RWPE2 (cell line): ENCODE measurements at regions not wholly inside any gene's neighbourhood (a gene's known extent, or its start where the extent isn't known, plus 50 kb on each side); places are given as distances from the start of the nearest gene placed in this dataset.
"Not testable (repeated sequence)": the region's sequence is repeated elsewhere in the genome, so short reads cannot be mapped to it uniquely, and the experiment has no call there.

ENCODE experiments used
- ATAC-seq: fragments of 200-7000 bp; cut with Tn5 transposase; 3 replicates; pipeline ENCODE4 v1.9.1; 2021; ENCODE audit warnings: low read depth
- DNase-seq: peaks from one replicate; pipeline ENCODE4 v3.0.0-alpha.2; 2020; ENCODE audit warnings: low spot score
- H3K27ac ChIP-seq: fragments of 450-650 bp; 2 replicates; pipeline ENCODE4 v1.5.1; 2017; ENCODE audit warnings: mild to moderate bottlenecking; ENCODE audit not compliant: poor library complexity, severe bottlenecking
- H3K27me3 ChIP-seq: fragments of 250-450 bp; sonication (Bioruptor Pico); 2 replicates; pipeline ENCODE4 v1.5.1; 2021; ENCODE audit warnings: mild to moderate bottlenecking, moderate library complexity; ENCODE audit not compliant: insufficient read depth, poor library complexity, severe bottlenecking
- H3K36me3 ChIP-seq: fragments of 250-450 bp; sonication (Bioruptor Pico); 2 replicates; pipeline ENCODE4 v1.5.1; 2020; ENCODE audit warnings: low read depth, mild to moderate bottlenecking, moderate library complexity
- H3K4me1 ChIP-seq: fragments of 250-450 bp; sonication (Bioruptor Pico); 2 replicates; pipeline ENCODE4 v1.5.1; 2021; ENCODE audit warnings: mild to moderate bottlenecking, moderate library complexity; ENCODE audit not compliant: insufficient read depth, poor library complexity, severe bottlenecking
- H3K4me3 ChIP-seq: fragments of 250-450 bp; sonication (Bioruptor Pico); 2 replicates; pipeline ENCODE4 v1.5.1; 2021; ENCODE audit warnings: mild to moderate bottlenecking, moderate library complexity; ENCODE audit not compliant: severe bottlenecking
- H3K9me3 ChIP-seq: fragments of 250-450 bp; sonication (Bioruptor Pico); 2 replicates; pipeline ENCODE4 v1.5.1; 2021; ENCODE audit warnings: mild to moderate bottlenecking, moderate library complexity; ENCODE audit not compliant: severe bottlenecking
- CTCF ChIP-seq: fragments of 450-650 bp; IDR thresholded peaks from one replicate; pipeline ENCODE4 v1.5.1; 2017; ENCODE audit warnings: mild to moderate bottlenecking, moderate library complexity; ENCODE audit not compliant: poor library complexity, severe bottlenecking

- Histone ChIP-seq H3K4me1 (no peaks in the 10 kb centered on the region), H3K36me3 (no peaks in the 10 kb centered on the region), H3K27ac (no peak overlapping the region), H3K4me3 (no peak overlapping the region), H3K27me3 (no peaks in the 10 kb centered on the region), H3K9me3 (no peaks in the 10 kb centered on the region)
- ATAC-seq: no peak
- DNase-seq: no peak
- TF ChIP-seq CTCF: no peak
Observed at GRCh38 chr10:26361971-26362370, 76.2 kb upstream of the APBB1IP start.

- H3K9me3 ChIP-seq: no peaks in the 10 kb centered on the region
- ATAC-seq (peak; percentile 36; the same call in 1 of the 3 replicates), DNase-seq (no peak)
- no peaks in the 10 kb centered on the region for H3K27me3 ChIP-seq
- no peak overlapping the region for H3K4me3 ChIP-seq
- TF ChIP-seq CTCF: no peak
- no peaks in the 10 kb centered on the region for H3K36me3 ChIP-seq
- H3K4me1 ChIP-seq: no peaks in the 10 kb centered on the region
- no peak overlapping the region for H3K27ac ChIP-seq
Observed at GRCh38 chr10:26365681-26366358, 72.3 kb upstream of the APBB1IP start.

GRCh38 chr10:26367035-26367434, 71.1 kb upstream of the APBB1IP start:
- H3K4me3 ChIP-seq, ATAC-seq, DNase-seq, H3K4me1 ChIP-seq, H3K27ac ChIP-seq, H3K36me3 ChIP-seq, H3K27me3 ChIP-seq, H3K9me3 ChIP-seq: not testable (repeated sequence)

- Histone ChIP-seq H3K27me3 (no peaks in the 10 kb centered on the region), H3K4me3 (no peak overlapping the region), H3K27ac (no peak overlapping the region), H3K9me3 (no peaks in the 10 kb centered on the region), H3K4me1 (no peaks in the 10 kb centered on the region), H3K36me3 (no peaks in the 10 kb centered on the region)
- DNase-seq (no peak), ATAC-seq (peak; percentile 61; the same call in 2 of the 3 replicates)
- TF ChIP-seq CTCF: no peak
Observed at GRCh38 chr10:26367771-26368170, 70.4 kb upstream of the APBB1IP start.

GRCh38 chr10:26368463-26368862, 69.7 kb upstream of the APBB1IP start:
- ATAC-seq (no peak), DNase-seq (no peak)
- Histone ChIP-seq H3K27ac (no peak overlapping the region), H3K36me3 (no peaks in the 10 kb centered on the region), H3K9me3 (no peaks in the 10 kb centered on the region), H3K4me3 (no peak overlapping the region), H3K4me1 (no peaks in the 10 kb centered on the region), H3K27me3 (no peaks in the 10 kb centered on the region)
- TF ChIP-seq CTCF: no peak
